ENCODE measurements at regions not wholly inside any gene's neighbourhood (a gene's known extent, or its start where the extent isn't known, plus 50 kb on each side); places are given as distances from the start of the nearest gene placed in this dataset.
"Not testable (repeated sequence)": the region's sequence is repeated elsewhere in the genome, so short reads cannot be mapped to it uniquely, and the experiment has no call there.

GRCh38 chr5:71398400-71398799, 57.1 kb upstream of the BDP1 start:
- H2AFZ ChIP-seq (ENCODE audit: low read length); H3K18ac ChIP-seq (ENCODE audit: extremely low read depth, low read length); H4K91ac ChIP-seq (replicated peaks; ENCODE audit: insufficient read length, low read length); H2BK15ac ChIP-seq (ENCODE audit: low read length); H2BK120ac ChIP-seq (replicated peaks; ENCODE audit: low read depth, low read length); H4K5ac ChIP-seq (ENCODE audit: insufficient read length, low read depth, low read length); H2BK20ac ChIP-seq (ENCODE audit: low read length); H3K4me2 ChIP-seq (ENCODE audit: insufficient read depth in 1 of 2, low read depth in 2 of 2, low read length in 2 of 2); FAIRE-seq; H3K23me2 ChIP-seq (ENCODE audit: low read depth, low read length); CTCF ChIA-PET (ENCODE audit: partially characterized antibody); H3K4ac ChIP-seq (replicated peaks; ENCODE audit: insufficient read length, low read depth, low read length); H3K9ac ChIP-seq (replicated peaks in 1 of 4; ENCODE audit: extremely low read depth in 1 of 4, low read depth in 3 of 4, low read length in 3 of 4); H2BK12ac ChIP-seq (ENCODE audit: low read depth, low read length); H4K20me1 ChIP-seq (replicated peaks in 1 of 2; ENCODE audit: control insufficient read depth in 1 of 2, insufficient read depth in 2 of 2, low read length in 2 of 2); DNase-seq (ENCODE audit: low read depth in 1 of 2, low spot score in 2 of 2); H3K36me3 ChIP-seq (ENCODE audit: control insufficient read depth in 2 of 4, insufficient read depth in 4 of 4, low read length in 3 of 4); H3K4me1 ChIP-seq (replicated peaks in 1 of 4; ENCODE audit: control insufficient read depth in 3 of 4, insufficient read depth in 4 of 4, low read length in 3 of 4); POLR2A ChIA-PET (ENCODE audit: partially characterized antibody); H4K8ac ChIP-seq (ENCODE audit: extremely low read depth, insufficient read depth, low read length); H3K79me1 ChIP-seq (ENCODE audit: low read depth, low read length); H3K27ac ChIP-seq (ENCODE audit: low read depth, low read length); H3K79me2 ChIP-seq (ENCODE audit: control insufficient read depth in 1 of 2, insufficient read depth in 2 of 2, low read length in 2 of 2); H3K4me3 ChIP-seq (ENCODE audit: extremely low read depth in 1 of 4, insufficient read depth in 2 of 4, low read depth in 3 of 4, low read length in 4 of 4); H3K23ac ChIP-seq (ENCODE audit: insufficient read length); H2AK5ac ChIP-seq (ENCODE audit: low read depth, low read length); H3K27me3 ChIP-seq (replicated peaks in 1 of 4; ENCODE audit: control insufficient read depth in 3 of 4, extremely low read depth in 1 of 4, insufficient read depth in 3 of 4, low read length in 3 of 4); H3K14ac ChIP-seq (ENCODE audit: insufficient read length); H3K9me3 ChIP-seq (ENCODE audit: insufficient read depth in 2 of 2, low read depth in 1 of 2, low read length in 1 of 2); H3K56ac ChIP-seq (replicated peaks; ENCODE audit: insufficient read length, low read depth, low read length); H2BK5ac ChIP-seq (ENCODE audit: low read depth, low read length): not testable (repeated sequence)
- WGBS, 2 experiments (ENCODE audit: extremely low coverage in 1 of 2, insufficient coverage in 1 of 2, insufficient read length in 1 of 2, insufficient replicate concordance in 2 of 2, low coverage in 1 of 2, low lambda C conversion rate in 2 of 2, missing lambda C conversion rate in 1 of 2), result 83% methylated on average over 5 of the region's 8 CpGs; no CpG with 5 or more reads in 1 of the 2 experiments

GRCh38 chr5:71398859-71399258, 56.6 kb upstream of the BDP1 start:
- WGBS, 2 experiments (ENCODE audit: extremely low coverage in 1 of 2, insufficient coverage in 1 of 2, insufficient read length in 1 of 2, insufficient replicate concordance in 2 of 2, low coverage in 1 of 2, low lambda C conversion rate in 2 of 2, missing lambda C conversion rate in 1 of 2), result 88% methylated on average over 3 of the region's 3 CpGs; no CpG with 5 or more reads in 1 of the 2 experiments
- H2AFZ ChIP-seq (ENCODE audit: low read length); H3K18ac ChIP-seq (ENCODE audit: extremely low read depth, low read length); CTCF ChIA-PET (ENCODE audit: partially characterized antibody); H3K23ac ChIP-seq (ENCODE audit: insufficient read length); H3K23me2 ChIP-seq (ENCODE audit: low read depth, low read length); H3K27ac ChIP-seq (ENCODE audit: low read depth, low read length); H4K8ac ChIP-seq (ENCODE audit: extremely low read depth, insufficient read depth, low read length); H2BK15ac ChIP-seq (ENCODE audit: low read length); H2BK20ac ChIP-seq (ENCODE audit: low read length); H4K5ac ChIP-seq (ENCODE audit: insufficient read length, low read depth, low read length); H3K9me3 ChIP-seq (ENCODE audit: insufficient read depth in 2 of 2, low read depth in 1 of 2, low read length in 1 of 2); H2BK5ac ChIP-seq (ENCODE audit: low read depth, low read length); H2BK12ac ChIP-seq (ENCODE audit: low read depth, low read length); H3K79me2 ChIP-seq (ENCODE audit: control insufficient read depth in 1 of 2, insufficient read depth in 2 of 2, low read length in 2 of 2); H3K4me3 ChIP-seq (ENCODE audit: extremely low read depth in 1 of 4, insufficient read depth in 2 of 4, low read depth in 3 of 4, low read length in 4 of 4); FAIRE-seq; DNase-seq (ENCODE audit: low read depth in 1 of 2, low spot score in 2 of 2); H3K79me1 ChIP-seq (ENCODE audit: low read depth, low read length); H3K9ac ChIP-seq (replicated peaks in 1 of 4; ENCODE audit: extremely low read depth in 1 of 4, low read depth in 3 of 4, low read length in 3 of 4); H3K56ac ChIP-seq (replicated peaks; ENCODE audit: insufficient read length, low read depth, low read length); H4K91ac ChIP-seq (replicated peaks; ENCODE audit: insufficient read length, low read length); H3K14ac ChIP-seq (ENCODE audit: insufficient read length); POLR2A ChIA-PET (ENCODE audit: partially characterized antibody); H2AK5ac ChIP-seq (ENCODE audit: low read depth, low read length); H3K36me3 ChIP-seq (ENCODE audit: control insufficient read depth in 2 of 4, insufficient read depth in 4 of 4, low read length in 3 of 4); H2BK120ac ChIP-seq (replicated peaks; ENCODE audit: low read depth, low read length); H3K4ac ChIP-seq (replicated peaks; ENCODE audit: insufficient read length, low read depth, low read length); H4K20me1 ChIP-seq (replicated peaks in 1 of 2; ENCODE audit: control insufficient read depth in 1 of 2, insufficient read depth in 2 of 2, low read length in 2 of 2); H3K4me2 ChIP-seq (ENCODE audit: insufficient read depth in 1 of 2, low read depth in 2 of 2, low read length in 2 of 2); H3K4me1 ChIP-seq (replicated peaks in 1 of 4; ENCODE audit: control insufficient read depth in 3 of 4, insufficient read depth in 4 of 4, low read length in 3 of 4); H3K27me3 ChIP-seq (replicated peaks in 1 of 4; ENCODE audit: control insufficient read depth in 3 of 4, extremely low read depth in 1 of 4, insufficient read depth in 3 of 4, low read length in 3 of 4): not testable (repeated sequence)
